CD4-positive, CD25-positive, alpha-beta regulatory T cell (primary cell): ENCODE measurements at regions not wholly inside any gene's neighbourhood (a gene's known extent, or its start where the extent isn't known, plus 50 kb on each side); places are given as distances from the start of the nearest gene placed in this dataset.

Source experiments
- ATAC-seq, 2 donors: fragments of 150-1000 bp; cut with Tn5 transposase; one replicate each; pipeline ENCODE4 v1.10.0; 2021; ENCODE audit warnings: low read depth in 2 of 2, moderate number of reproducible peaks in 2 of 2, moderate library complexity in 1 of 2
- DNase-seq, 3 donors: peaks; one replicate each; pipeline versions ENCODE4 v3.0.0 to v3.0.0-alpha.2; 2012 to 2022; ENCODE audit warnings: mixed read lengths in 1 of 3
- H3K27ac ChIP-seq: one replicate; pipeline ENCODE4 v1.7.0; 2013; ENCODE audit warnings: mild to moderate bottlenecking, low read length; ENCODE audit not compliant: insufficient read depth, poor library complexity, severe bottlenecking
- H3K27me3 ChIP-seq: one replicate; pipeline ENCODE4 v1.7.0; 2013; ENCODE audit warnings: low read length; ENCODE audit not compliant: control insufficient read depth, insufficient read depth
- H3K36me3 ChIP-seq: one replicate; pipeline ENCODE4 v1.7.0; 2013; ENCODE audit warnings: mild to moderate bottlenecking, low read length, moderate library complexity; ENCODE audit not compliant: control insufficient read depth, insufficient read depth
- H3K4me1 ChIP-seq: 2 replicates; pipeline ENCODE4 v1.7.0; 2013; ENCODE audit warnings: mild to moderate bottlenecking, low read length; ENCODE audit not compliant: insufficient read depth, control insufficient read depth, poor library complexity, severe bottlenecking
- H3K4me3 ChIP-seq: one replicate; pipeline ENCODE4 v1.7.0; 2013; ENCODE audit warnings: low read depth, mild to moderate bottlenecking, low read length, moderate library complexity
- H3K9me3 ChIP-seq, 2 experiments: 1 replicate in 1 of 2; 2 replicates in 1 of 2; pipeline ENCODE4 v1.7.0; 2013; ENCODE audit warnings: low read length in 2 of 2, mild to moderate bottlenecking in 1 of 2, moderate library complexity in 1 of 2; ENCODE audit not compliant: control insufficient read depth in 2 of 2
- H3K27ac Mint-ChIP-seq, 3 donors: one replicate each; pipeline ENCODE4 v1.8.0; 2020 to 2022; ENCODE audit warnings: mild to moderate bottlenecking in 3 of 3, mixed read lengths in 3 of 3, moderate library complexity in 2 of 3
- H3K27me3 Mint-ChIP-seq: one replicate; pipeline ENCODE4 v1.8.0; 2022; ENCODE audit warnings: mild to moderate bottlenecking, mixed read lengths
- H3K36me3 Mint-ChIP-seq: one replicate; pipeline ENCODE4 v1.8.0; 2020; ENCODE audit warnings: mixed read lengths
- H3K4me1 Mint-ChIP-seq, 4 donors: one replicate each; pipeline ENCODE4 v1.8.0; 2020 to 2022; ENCODE audit warnings: mixed read lengths in 4 of 4, mild to moderate bottlenecking in 1 of 4
- H3K4me3 Mint-ChIP-seq, 4 donors: one replicate each; pipeline ENCODE4 v1.8.0; 2020 to 2022; ENCODE audit warnings: mild to moderate bottlenecking in 4 of 4, mixed read lengths in 4 of 4, moderate library complexity in 3 of 4
- H3K9me3 Mint-ChIP-seq, 7 donors: one replicate each; pipeline ENCODE4 v1.8.0; 2020 to 2022; ENCODE audit warnings: mixed read lengths in 7 of 7, mild to moderate bottlenecking in 3 of 7, moderate library complexity in 2 of 7

GRCh38 chr2:139403948-139404347, 623.8 kb upstream of the NXPH2 start:
- Mint-ChIP-seq H3K4me3 (no peak overlapping the region), H3K9me3 (peaks cover 2 to 23% (median 9%) of the 10 kb centered on the region in 7 donors), H3K4me1 (no peaks in the 10 kb centered on the region), H3K27ac (no peak overlapping the region), H3K27me3 (no peaks in the 10 kb centered on the region), H3K36me3 (no peaks in the 10 kb centered on the region)
- Histone ChIP-seq H3K27me3 (no peaks in the 10 kb centered on the region), H3K9me3 (peaks cover 0 to 4% of the 10 kb centered on the region in 2 experiments), H3K27ac (no peak overlapping the region), H3K36me3 (no peaks in the 10 kb centered on the region), H3K4me3 (no peak overlapping the region), H3K4me1 (no peaks in the 10 kb centered on the region)
- DNase-seq (no peak), ATAC-seq (no peak)

- H3K36me3 ChIP-seq = no peaks in the 10 kb centered on the region
- no peak overlapping the region for H3K27ac ChIP-seq
- no peaks in the 10 kb centered on the region for H3K27me3 ChIP-seq
- DNase-seq (no peak), ATAC-seq (no peak)
- Mint-ChIP-seq H3K4me3 (no peak overlapping the region), H3K4me1 (no peaks in the 10 kb centered on the region), H3K27ac (no peak overlapping the region), H3K9me3 (peaks cover 0 to 14% (median 5%) of the 10 kb centered on the region in 7 donors), H3K36me3 (no peaks in the 10 kb centered on the region), H3K27me3 (no peaks in the 10 kb centered on the region)
- no peaks in the 10 kb centered on the region for H3K4me1 ChIP-seq
- peaks cover 0 to 3% of the 10 kb centered on the region in 2 experiments for H3K9me3 ChIP-seq
- H3K4me3 ChIP-seq = no peak overlapping the region
Observed at GRCh38 chr2:139394801-139395200, 614.6 kb upstream of the NXPH2 start.

- no peak overlapping the region for H3K4me3 Mint-ChIP-seq
- peaks cover 1 to 16% (median 6%) of the 10 kb centered on the region in 7 donors for H3K9me3 Mint-ChIP-seq
- DNase-seq = no peak
- Histone ChIP-seq H3K27ac (no peak overlapping the region), H3K4me3 (no peak overlapping the region), H3K4me1 (no peaks in the 10 kb centered on the region), H3K36me3 (no peaks in the 10 kb centered on the region), H3K9me3 (peaks cover 3 to 12% of the 10 kb centered on the region in 2 experiments), H3K27me3 (no peaks in the 10 kb centered on the region)
- no peak overlapping the region for H3K27ac Mint-ChIP-seq
- H3K27me3 Mint-ChIP-seq = no peaks in the 10 kb centered on the region
- no peaks in the 10 kb centered on the region for H3K36me3 Mint-ChIP-seq
- H3K4me1 Mint-ChIP-seq = no peaks in the 10 kb centered on the region
- no peak for ATAC-seq
Observed at GRCh38 chr2:139389391-139389790, 609.2 kb upstream of the NXPH2 start.

GRCh38 chr2:139386401-139386800, 606.2 kb upstream of the NXPH2 start:
- Mint-ChIP-seq H3K27me3 (no peaks in the 10 kb centered on the region), H3K4me3 (no peak overlapping the region), H3K27ac (no peak overlapping the region), H3K36me3 (no peaks in the 10 kb centered on the region), H3K9me3 (peaks cover 3 to 15% (median 10%) of the 10 kb centered on the region in 7 donors), H3K4me1 (no peaks in the 10 kb centered on the region)
- Histone ChIP-seq H3K9me3 (peaks cover 0 to 12% of the 10 kb centered on the region in 2 experiments), H3K4me1 (no peaks in the 10 kb centered on the region), H3K27ac (no peak overlapping the region), H3K36me3 (no peaks in the 10 kb centered on the region), H3K4me3 (no peak overlapping the region), H3K27me3 (no peaks in the 10 kb centered on the region)
- DNase-seq (no peak), ATAC-seq (no peak)

- Mint-ChIP-seq H3K4me1 (no peaks in the 10 kb centered on the region), H3K36me3 (no peaks in the 10 kb centered on the region), H3K9me3 (peaks cover 6 to 19% (median 11%) of the 10 kb centered on the region in 7 donors), H3K27me3 (no peaks in the 10 kb centered on the region), H3K27ac (no peak overlapping the region), H3K4me3 (no peak overlapping the region)
- H3K36me3 ChIP-seq = no peaks in the 10 kb centered on the region
- no peak overlapping the region for H3K4me3 ChIP-seq
- H3K9me3 ChIP-seq = peaks cover 0 to 10% of the 10 kb centered on the region in 2 experiments
- ATAC-seq (no peak), DNase-seq (no peak)
- no peak overlapping the region for H3K27ac ChIP-seq
- no peaks in the 10 kb centered on the region for H3K27me3 ChIP-seq
- H3K4me1 ChIP-seq = no peaks in the 10 kb centered on the region
Observed at GRCh38 chr2:139383532-139383931, 603.3 kb upstream of the NXPH2 start.

- Histone ChIP-seq H3K9me3 (no peaks in the 10 kb centered on the region), H3K4me1 (no peaks in the 10 kb centered on the region), H3K27ac (no peak overlapping the region), H3K27me3 (no peaks in the 10 kb centered on the region), H3K4me3 (no peak overlapping the region), H3K36me3 (no peaks in the 10 kb centered on the region)
- H3K4me3 Mint-ChIP-seq = no peak overlapping the region
- no peaks in the 10 kb centered on the region for H3K36me3 Mint-ChIP-seq
- H3K4me1 Mint-ChIP-seq = no peaks in the 10 kb centered on the region
- no peak overlapping the region for H3K27ac Mint-ChIP-seq
- no peak for ATAC-seq
- no peak for DNase-seq
- no peaks in the 10 kb centered on the region for H3K27me3 Mint-ChIP-seq
- peaks cover 4 to 21% (median 14%) of the 10 kb centered on the region in 7 donors for H3K9me3 Mint-ChIP-seq
Observed at GRCh38 chr2:139380051-139380450, 599.9 kb upstream of the NXPH2 start.

GRCh38 chr2:139378373-139378772, 598.2 kb upstream of the NXPH2 start:
- H3K4me3 ChIP-seq = no peak overlapping the region
- no peaks in the 10 kb centered on the region for H3K4me1 ChIP-seq
- DNase-seq (no peak), ATAC-seq (no peak)
- Mint-ChIP-seq H3K9me3 (peaks cover 4 to 20% (median 15%) of the 10 kb centered on the region in 7 donors), H3K36me3 (no peaks in the 10 kb centered on the region), H3K27me3 (no peaks in the 10 kb centered on the region), H3K4me3 (no peak overlapping the region), H3K4me1 (no peaks in the 10 kb centered on the region), H3K27ac (no peak overlapping the region)
- no peaks in the 10 kb centered on the region for H3K9me3 ChIP-seq
- no peak overlapping the region for H3K27ac ChIP-seq
- no peaks in the 10 kb centered on the region for H3K36me3 ChIP-seq
- H3K27me3 ChIP-seq = no peaks in the 10 kb centered on the region

GRCh38 chr2:139374296-139374850, 594.2 kb upstream of the NXPH2 start:
- no peaks in the 10 kb centered on the region for H3K27me3 Mint-ChIP-seq
- no peaks in the 10 kb centered on the region for H3K36me3 ChIP-seq
- no peaks in the 10 kb centered on the region for H3K4me1 Mint-ChIP-seq
- H3K9me3 Mint-ChIP-seq = peaks cover 0 to 23% (median 12%) of the 10 kb centered on the region in 7 donors
- no peak overlapping the region for H3K4me3 ChIP-seq
- no peak overlapping the region for H3K4me3 Mint-ChIP-seq
- peaks cover 0 to 1% of the 10 kb centered on the region in 2 experiments for H3K9me3 ChIP-seq
- no peaks in the 10 kb centered on the region for H3K27me3 ChIP-seq
- H3K27ac Mint-ChIP-seq = no peak overlapping the region
- no peaks in the 10 kb centered on the region for H3K4me1 ChIP-seq
- ATAC-seq (no peak), DNase-seq (no peak)
- no peaks in the 10 kb centered on the region for H3K36me3 Mint-ChIP-seq
- H3K27ac ChIP-seq = no peak overlapping the region
